HepG2 (cell line): ENCODE measurements at regions not wholly inside any gene's neighbourhood (a gene's known extent, or its start where the extent isn't known, plus 50 kb on each side); places are given as distances from the start of the nearest gene placed in this dataset.

Experiments used
- ATAC-seq: fragments of 200-7000 bp; cut with Tn5 transposase; 3 replicates; pipeline ENCODE4 v1.9.1; 2020; ENCODE audit warnings: mild to moderate bottlenecking, moderate library complexity
- BruUV-seq: library from RNA; stranded (reverse); fragments of 400-500 nt; replicated peaks from 2 replicates; lab custom pipeline; 2021; lab: Mats Ljungman, UMichigan
- CTCF ChIA-PET: fragments of 300-600 bp; formaldehyde crosslinking; extraction: SDS; loops from one replicate; lab custom pipeline; 2021; ENCODE audit warnings: low total read pairs, inconsistent platforms, low intra/inter-chr PET ratio; lab: Yijun Ruan, JAX
- POLR2A ChIA-PET: fragments of 350-600 bp; sonication (Branson Sonifier 250); formaldehyde crosslinking; loops from one replicate; lab custom pipeline; 2020; ENCODE audit warnings: antibody characterized with exemption, inconsistent platforms; lab: Yijun Ruan, JAX
- DNase-seq: peaks from one replicate; pipeline ENCODE4 v3.0.0-alpha.2; 2015; ENCODE audit warnings: low spot score
- FAIRE-seq: peaks from 3 replicates; lab custom pipeline; 2011; peaks lifted over from hg19 to GRCh38; lab: Jason Lieb, UNC
- H2AFZ ChIP-seq: one replicate; pipeline ENCODE4 v1.6.1; 2011; ENCODE audit warnings: low read length, inconsistent platforms
- H3K27ac ChIP-seq: fragments of 300-600 bp; 3 replicates; pipeline ENCODE4 v1.8.0; 2011; ENCODE audit warnings: mixed run types, mild to moderate bottlenecking, mixed read lengths, low read length, inconsistent platforms; ENCODE audit not compliant: insufficient read depth; ENCODE audit errors: extremely low read length
- H3K27me3 ChIP-seq, 2 experiments: fragments of 200-600 bp in 1 of 2; 2 replicates in 1 of 2; 3 replicates in 1 of 2; pipeline versions ENCODE4 v1.6.0 to v1.8.0; 2011; ENCODE audit warnings: low read length in 2 of 2, mild to moderate bottlenecking in 2 of 2, moderate library complexity in 2 of 2, inconsistent platforms in 1 of 2; ENCODE audit not compliant: insufficient read depth in 2 of 2, control insufficient read depth in 1 of 2
- H3K36me3 ChIP-seq, 2 experiments: fragments of 200-600 bp in 1 of 2; replicated peaks in 1 of 2; 2 replicates in 1 of 2; 3 replicates in 1 of 2; pipeline versions ENCODE4 v1.5.1 to v1.8.0; 2011; ENCODE audit warnings: low read length in 2 of 2, inconsistent platforms in 1 of 2; ENCODE audit not compliant: insufficient read depth in 2 of 2, control insufficient read depth in 1 of 2
- H3K4me1 ChIP-seq: 2 replicates; pipeline ENCODE4 v1.5.1; 2012; ENCODE audit warnings: low read length, inconsistent platforms; ENCODE audit not compliant: insufficient read depth
- H3K4me2 ChIP-seq: 2 replicates; pipeline ENCODE4 v1.6.0; 2011; ENCODE audit warnings: low read depth, low read length, inconsistent platforms
- H3K4me3 ChIP-seq, 3 experiments: fragments of 200-600 bp in 1 of 3; sonication (generic), shearing (Covaris generic) in 1 of 3; replicated peaks in 1 of 3; 2 replicates each; pipeline ENCODE4 v1.5.1; 2011 to 2016; ENCODE audit warnings: low read length in 3 of 3, inconsistent platforms in 2 of 3, low read depth in 2 of 3, mild to moderate bottlenecking in 2 of 3, control low read depth in 1 of 3, mixed read lengths in 1 of 3; ENCODE audit not compliant: insufficient read depth in 1 of 3
- H3K79me2 ChIP-seq: one replicate; pipeline ENCODE4 v1.6.1; 2011; ENCODE audit warnings: low read length, inconsistent platforms; ENCODE audit not compliant: insufficient read depth
- H3K9ac ChIP-seq: 2 replicates; pipeline ENCODE4 v1.6.0; 2011; ENCODE audit warnings: mild to moderate bottlenecking, low read depth, low read length, inconsistent platforms; ENCODE audit not compliant: insufficient read depth
- H3K9me3 ChIP-seq: 2 replicates; pipeline ENCODE4 v1.5.1; 2012; ENCODE audit warnings: mild to moderate bottlenecking, low read length
- H4K20me1 ChIP-seq: 2 replicates; pipeline ENCODE4 v1.6.0; 2011; ENCODE audit warnings: inconsistent platforms, mild to moderate bottlenecking, low read length, moderate library complexity; ENCODE audit not compliant: insufficient read depth
- ADNP ChIP-seq: sonication (generic); formaldehyde crosslinking; IDR thresholded peaks from 2 replicates; pipeline ENCODE4 v1.4.0; 2020; ENCODE audit warnings: missing genetic modification reagents
- AFF4 ChIP-seq: sonication (generic); formaldehyde crosslinking; IDR thresholded peaks from 2 replicates; pipeline ENCODE4 v1.4.0; 2020; ENCODE audit warnings: missing genetic modification reagents
- DNMT1 ChIP-seq: sonication (generic); formaldehyde crosslinking; IDR thresholded peaks from 2 replicates; pipeline ENCODE4 v1.5.1; 2020; ENCODE audit warnings: mild to moderate bottlenecking, missing genetic modification reagents
- FOXA3 ChIP-seq: IDR thresholded peaks from 2 replicates; pipeline ENCODE4 v1.6.1; 2016; ENCODE audit warnings: missing genetic modification reagents, missing compliant biosample characterization
- GABPA ChIP-seq, 2 experiments: IDR thresholded peaks; 2 replicates each; pipeline ENCODE4 v1.6.1; 2011 to 2016; ENCODE audit warnings: low read depth in 2 of 2, low read length in 1 of 2, missing biosample characterization in 1 of 2, missing genetic modification characterization in 1 of 2
- SIN3A ChIP-seq: IDR thresholded peaks from 2 replicates; pipeline ENCODE4 v1.6.1; 2011; ENCODE audit warnings: low read depth, mild to moderate bottlenecking, control low read depth, low read length, borderline replicate concordance
- SRSF1 ChIP-seq: fragments of 200-400 bp; formaldehyde crosslinking; optimal IDR thresholded peaks from 2 replicates; pipeline ENCODE3; 2017; ENCODE audit warnings: mild to moderate bottlenecking, low read depth, low read length, moderate library complexity
- SYNCRIP ChIP-seq: fragments of 200-400 bp; formaldehyde crosslinking; IDR thresholded peaks from 2 replicates; pipeline ENCODE4 v1.6.1; 2018; ENCODE audit warnings: mild to moderate bottlenecking, low read depth, low read length; ENCODE audit not compliant: insufficient read depth
- TSC22D2 ChIP-seq: sonication (generic); formaldehyde crosslinking; IDR thresholded peaks from 2 replicates; pipeline ENCODE4 v1.5.1; 2020; ENCODE audit warnings: missing genetic modification reagents, mild to moderate bottlenecking, borderline replicate concordance
- ZFP62 ChIP-seq: sonication (generic); formaldehyde crosslinking; IDR thresholded peaks from 2 replicates; pipeline ENCODE4 v1.4.0; 2020; ENCODE audit warnings: missing genetic modification reagents
- ZFYVE20 ChIP-seq: sonication (generic); formaldehyde crosslinking; IDR thresholded peaks from 2 replicates; pipeline ENCODE4 v1.8.0; 2023; ENCODE audit warnings: low read depth, mild to moderate bottlenecking, moderate library complexity, missing genetic modification reagents, borderline replicate concordance
- ZKSCAN1 ChIP-seq: fragments of 150-350 bp; IDR thresholded peaks from 2 replicates; pipeline ENCODE4 v1.6.1; 2014; ENCODE audit warnings: low read length
- ZNF205 ChIP-seq: IDR thresholded peaks from 2 replicates; pipeline ENCODE4 v1.6.1; 2018; ENCODE audit warnings: missing biosample characterization, missing genetic modification reagents
- ZNF263 ChIP-seq: sonication (generic); formaldehyde crosslinking; IDR thresholded peaks from 2 replicates; pipeline ENCODE4 v1.4.0; 2020; ENCODE audit warnings: missing genetic modification reagents
- ZNF335 ChIP-seq: sonication (generic); formaldehyde crosslinking; IDR thresholded peaks from 2 replicates; pipeline ENCODE4 v1.4.0; 2020; ENCODE audit warnings: missing genetic modification reagents
- ZNF501 ChIP-seq: sonication (generic); formaldehyde crosslinking; IDR thresholded peaks from 2 replicates; pipeline ENCODE4 v1.5.1; 2020; ENCODE audit warnings: mild to moderate bottlenecking, moderate library complexity, missing genetic modification reagents
- ZSCAN21 ChIP-seq: sonication (generic); formaldehyde crosslinking; IDR thresholded peaks from 2 replicates; pipeline ENCODE4 v1.8.0; 2022; ENCODE audit warnings: mild to moderate bottlenecking, missing genetic modification reagents, moderate library complexity, borderline replicate concordance
- ZZZ3 ChIP-seq: sonication (generic); formaldehyde crosslinking; IDR thresholded peaks from 2 replicates; pipeline ENCODE4 v1.4.0; 2020; ENCODE audit warnings: missing genetic modification reagents, mild to moderate bottlenecking, borderline replicate concordance
- WGBS: methylation state at CpG from one replicate; pipeline ENCODE4 v1.1.6; 2017; ENCODE audit warnings: low lambda C conversion rate; 5-methylcytosine and 5-hydroxymethylcytosine counted together
- in situ Hi-C: cut with HindIII; loops from 2 replicates; pipeline ENCODE4 v1.10.0; 2017; ENCODE audit warnings: low pct_unique_long_range_greater_than_20kb; ENCODE audit not compliant: extremely low pct_ligation_motif_present
- intact Hi-C: fragments of 100-400 bp; cut with micrococcal nuclease; formaldehyde crosslinking; loops from one replicate; pipeline ENCODE4 v1.10.0; 2022; ENCODE audit not compliant: unreplicated experiment

GRCh38 chr18:10127729-10128128 is 213.9 kb downstream of the VAPA start:
- Histone ChIP-seq H3K9me3 (no peaks in the 10 kb centered on the region), H3K4me3 (no peak overlapping the region), H3K4me1 (peaks cover 13% of the 10 kb centered on the region; the same call in 1 of the 2 replicates), H3K4me2 (no peak overlapping the region), H4K20me1 (no peaks in the 10 kb centered on the region), H2AFZ (no peak overlapping the region), H3K36me3 (no peaks in the 10 kb centered on the region), H3K79me2 (no peaks in the 10 kb centered on the region), H3K27ac (no peak overlapping the region), H3K27me3 (peaks cover 0 to 22% of the 10 kb centered on the region in 2 experiments; a peak in 2 of 5 replicates), H3K9ac (no peak overlapping the region)
- ChIA-PET POLR2A (no interaction called here), CTCF (no interaction called here)
- no TSS peak for BruUV-seq
- in situ Hi-C loops = no loop called here
- DNase-seq (no peak), ATAC-seq (no peak), FAIRE-seq (no peak)
- intact Hi-C loops = no loop called here
- no peak for TF ChIP-seq DNMT1 (CRISPR knock-in tag)
- TF ChIP-seq ZZZ3 (CRISPR knock-in tag) = no peak
- TF ChIP-seq SYNCRIP = no peak
- no peak for TF ChIP-seq ZSCAN21 (CRISPR knock-in tag)
- TF ChIP-seq GABPA (IDR thresholded peaks at IDR 0.05; ENCODE audit: low read depth, low read length) = no peak
- no peak for TF ChIP-seq GABPA (CRISPR knock-in tag; IDR thresholded peaks at IDR 0.05; ENCODE audit: low read depth)
- no peak for TF ChIP-seq FOXA3
- TF ChIP-seq ZKSCAN1 = no peak
- no peak for TF ChIP-seq ZNF501 (CRISPR knock-in tag)
- TF ChIP-seq ZFP62 (CRISPR knock-in tag) = no peak
- no peak for TF ChIP-seq ZNF263 (CRISPR knock-in tag)
- TF ChIP-seq TSC22D2 = no peak
- no peak for TF ChIP-seq SIN3A
- no peak for TF ChIP-seq ZNF335 (CRISPR knock-in tag)
- no peak for TF ChIP-seq ZNF205 (CRISPR knock-in tag)
- TF ChIP-seq ADNP (CRISPR knock-in tag) = no peak
- TF ChIP-seq SRSF1 = no peak
- no peak for TF ChIP-seq AFF4 (CRISPR knock-in tag)
- no peak for TF ChIP-seq ZFYVE20 (CRISPR knock-in tag)
- WGBS = 69% methylated on average over 2 of the region's 5 CpGs
